ENCODE measurements at regions not wholly inside any gene's neighbourhood (a gene's known extent, or its start where the extent isn't known, plus 50 kb on each side); places are given as distances from the start of the nearest gene placed in this dataset.
A peak's percentile ranks its signal among the peaks of the same experiment; 100 is the strongest.

DNA sequence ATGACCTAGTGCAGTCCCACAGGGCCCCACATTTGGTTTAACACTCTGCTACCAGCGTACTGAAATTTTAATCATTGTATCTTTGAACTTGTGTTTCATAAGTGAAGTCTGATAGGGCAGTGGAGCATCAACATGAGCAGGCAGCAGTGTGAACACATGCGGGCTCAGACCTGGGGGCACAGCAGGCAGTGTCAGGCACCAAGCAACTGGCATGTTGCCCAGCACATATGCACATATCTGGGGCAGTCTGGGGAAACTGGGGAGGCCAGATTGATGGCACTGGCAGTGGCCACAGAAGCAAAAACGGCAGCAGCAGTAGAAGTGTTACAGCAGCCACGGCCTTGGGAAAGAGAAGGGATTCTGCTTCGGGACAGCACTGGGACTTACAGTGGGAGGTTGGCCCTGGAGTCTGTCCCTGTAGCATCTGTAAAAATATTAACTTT, 353.9 kb upstream of the KCNMB2 start:
- TF ChIP-seq ZNF8 (CRISPR knock-in tag; IDR thresholded peaks at IDR 0.05) (peak; percentile 46; the same call in 1 of the 2 replicates), SNAI2 (CRISPR knock-in tag; IDR thresholded peaks at IDR 0.05) (no peak), ZC3H10 (CRISPR knock-in tag; IDR thresholded peaks at IDR 0.05) (no peak), ZNF565 (CRISPR knock-in tag; conservative IDR thresholded peaks at IDR 0.05; ENCODE audit: low read depth) (no peak), ZFP3 (CRISPR knock-in tag; IDR thresholded peaks at IDR 0.05) (peak; percentile 55; the same call in 1 of the 2 replicates), CSRNP3 (CRISPR knock-in tag; IDR thresholded peaks at IDR 0.05) (no peak), ZFP30 (CRISPR knock-in tag; IDR thresholded peaks at IDR 0.05) (no peak), BACH2 (CRISPR knock-in tag; IDR thresholded peaks at IDR 0.05; ENCODE audit: borderline replicate concordance) (no peak), TCF4 (CRISPR knock-in tag; IDR thresholded peaks at IDR 0.05; ENCODE audit: borderline replicate concordance) (peak; percentile 73), ZNF70 (CRISPR knock-in tag; IDR thresholded peaks at IDR 0.05) (no peak; the same call in 1 of the 2 replicates), OSR1 (CRISPR knock-in tag; IDR thresholded peaks at IDR 0.05) (no peak), CSDC2 (CRISPR knock-in tag; IDR thresholded peaks at IDR 0.05) (no peak), TOX (CRISPR knock-in tag; IDR thresholded peaks at IDR 0.05; ENCODE audit: borderline replicate concordance) (no peak), ISL1 (CRISPR knock-in tag; IDR thresholded peaks at IDR 0.05) (0 out of 2 replicates have a peak, but pooled peaks have one; percentile 9), PPARA (CRISPR knock-in tag; IDR thresholded peaks at IDR 0.05; ENCODE audit: borderline replicate concordance) (no peak), ESRRG (CRISPR knock-in tag; IDR thresholded peaks at IDR 0.05) (no peak), GLIS3 (CRISPR knock-in tag; IDR thresholded peaks at IDR 0.05) (0 out of 2 replicates have a peak, but pooled peaks have one; percentile 72)
- TF ChIP-seq, protein P1, sequence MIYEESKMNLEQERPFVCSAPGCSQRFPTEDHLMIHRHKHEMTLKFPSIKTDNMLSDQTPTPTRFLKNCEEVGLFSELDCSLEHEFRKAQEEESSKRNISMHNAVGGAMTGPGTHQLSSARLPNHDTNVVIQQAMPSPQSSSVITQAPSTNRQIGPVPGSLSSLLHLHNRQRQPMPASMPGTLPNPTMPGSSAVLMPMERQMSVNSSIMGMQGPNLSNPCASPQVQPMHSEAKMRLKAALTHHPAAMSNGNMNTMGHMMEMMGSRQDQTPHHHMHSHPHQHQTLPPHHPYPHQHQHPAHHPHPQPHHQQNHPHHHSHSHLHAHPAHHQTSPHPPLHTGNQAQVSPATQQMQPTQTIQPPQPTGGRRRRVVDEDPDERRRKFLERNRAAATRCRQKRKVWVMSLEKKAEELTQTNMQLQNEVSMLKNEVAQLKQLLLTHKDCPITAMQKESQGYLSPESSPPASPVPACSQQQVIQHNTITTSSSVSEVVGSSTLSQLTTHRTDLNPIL (CRISPR knock-in tag; IDR thresholded peaks at IDR 0.05; ENCODE audit: low read depth), result no peak
- TF ChIP-seq, protein P2, sequence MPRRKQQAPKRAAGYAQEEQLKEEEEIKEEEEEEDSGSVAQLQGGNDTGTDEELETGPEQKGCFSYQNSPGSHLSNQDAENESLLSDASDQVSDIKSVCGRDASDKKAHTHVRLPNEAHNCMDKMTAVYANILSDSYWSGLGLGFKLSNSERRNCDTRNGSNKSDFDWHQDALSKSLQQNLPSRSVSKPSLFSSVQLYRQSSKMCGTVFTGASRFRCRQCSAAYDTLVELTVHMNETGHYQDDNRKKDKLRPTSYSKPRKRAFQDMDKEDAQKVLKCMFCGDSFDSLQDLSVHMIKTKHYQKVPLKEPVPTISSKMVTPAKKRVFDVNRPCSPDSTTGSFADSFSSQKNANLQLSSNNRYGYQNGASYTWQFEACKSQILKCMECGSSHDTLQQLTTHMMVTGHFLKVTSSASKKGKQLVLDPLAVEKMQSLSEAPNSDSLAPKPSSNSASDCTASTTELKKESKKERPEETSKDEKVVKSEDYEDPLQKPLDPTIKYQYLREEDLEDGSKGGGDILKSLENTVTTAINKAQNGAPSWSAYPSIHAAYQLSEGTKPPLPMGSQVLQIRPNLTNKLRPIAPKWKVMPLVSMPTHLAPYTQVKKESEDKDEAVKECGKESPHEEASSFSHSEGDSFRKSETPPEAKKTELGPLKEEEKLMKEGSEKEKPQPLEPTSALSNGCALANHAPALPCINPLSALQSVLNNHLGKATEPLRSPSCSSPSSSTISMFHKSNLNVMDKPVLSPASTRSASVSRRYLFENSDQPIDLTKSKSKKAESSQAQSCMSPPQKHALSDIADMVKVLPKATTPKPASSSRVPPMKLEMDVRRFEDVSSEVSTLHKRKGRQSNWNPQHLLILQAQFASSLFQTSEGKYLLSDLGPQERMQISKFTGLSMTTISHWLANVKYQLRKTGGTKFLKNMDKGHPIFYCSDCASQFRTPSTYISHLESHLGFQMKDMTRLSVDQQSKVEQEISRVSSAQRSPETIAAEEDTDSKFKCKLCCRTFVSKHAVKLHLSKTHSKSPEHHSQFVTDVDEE (CRISPR knock-in tag; IDR thresholded peaks at IDR 0.05), result peak; percentile 94
- TF ChIP-seq, protein P3, sequence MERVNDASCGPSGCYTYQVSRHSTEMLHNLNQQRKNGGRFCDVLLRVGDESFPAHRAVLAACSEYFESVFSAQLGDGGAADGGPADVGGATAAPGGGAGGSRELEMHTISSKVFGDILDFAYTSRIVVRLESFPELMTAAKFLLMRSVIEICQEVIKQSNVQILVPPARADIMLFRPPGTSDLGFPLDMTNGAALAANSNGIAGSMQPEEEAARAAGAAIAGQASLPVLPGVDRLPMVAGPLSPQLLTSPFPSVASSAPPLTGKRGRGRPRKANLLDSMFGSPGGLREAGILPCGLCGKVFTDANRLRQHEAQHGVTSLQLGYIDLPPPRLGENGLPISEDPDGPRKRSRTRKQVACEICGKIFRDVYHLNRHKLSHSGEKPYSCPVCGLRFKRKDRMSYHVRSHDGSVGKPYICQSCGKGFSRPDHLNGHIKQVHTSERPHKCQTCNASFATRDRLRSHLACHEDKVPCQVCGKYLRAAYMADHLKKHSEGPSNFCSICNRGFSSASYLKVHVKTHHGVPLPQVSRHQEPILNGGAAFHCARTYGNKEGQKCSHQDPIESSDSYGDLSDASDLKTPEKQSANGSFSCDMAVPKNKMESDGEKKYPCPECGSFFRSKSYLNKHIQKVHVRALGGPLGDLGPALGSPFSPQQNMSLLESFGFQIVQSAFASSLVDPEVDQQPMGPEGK (CRISPR knock-in tag; IDR thresholded peaks at IDR 0.05; ENCODE audit: borderline replicate concordance), result no peak
- TF ChIP-seq, protein P4, sequence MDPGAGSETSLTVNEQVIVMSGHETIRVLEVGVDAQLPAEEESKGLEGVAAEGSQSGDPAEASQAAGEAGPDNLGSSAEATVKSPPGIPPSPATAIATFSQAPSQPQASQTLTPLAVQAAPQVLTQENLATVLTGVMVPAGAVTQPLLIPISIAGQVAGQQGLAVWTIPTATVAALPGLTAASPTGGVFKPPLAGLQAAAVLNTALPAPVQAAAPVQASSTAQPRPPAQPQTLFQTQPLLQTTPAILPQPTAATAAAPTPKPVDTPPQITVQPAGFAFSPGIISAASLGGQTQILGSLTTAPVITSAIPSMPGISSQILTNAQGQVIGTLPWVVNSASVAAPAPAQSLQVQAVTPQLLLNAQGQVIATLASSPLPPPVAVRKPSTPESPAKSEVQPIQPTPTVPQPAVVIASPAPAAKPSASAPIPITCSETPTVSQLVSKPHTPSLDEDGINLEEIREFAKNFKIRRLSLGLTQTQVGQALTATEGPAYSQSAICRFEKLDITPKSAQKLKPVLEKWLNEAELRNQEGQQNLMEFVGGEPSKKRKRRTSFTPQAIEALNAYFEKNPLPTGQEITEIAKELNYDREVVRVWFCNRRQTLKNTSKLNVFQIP (CRISPR knock-in tag; IDR thresholded peaks at IDR 0.05; ENCODE audit: borderline replicate concordance, low read depth), result no peak
- peak; percentile 92 for ATAC-seq

DNA sequence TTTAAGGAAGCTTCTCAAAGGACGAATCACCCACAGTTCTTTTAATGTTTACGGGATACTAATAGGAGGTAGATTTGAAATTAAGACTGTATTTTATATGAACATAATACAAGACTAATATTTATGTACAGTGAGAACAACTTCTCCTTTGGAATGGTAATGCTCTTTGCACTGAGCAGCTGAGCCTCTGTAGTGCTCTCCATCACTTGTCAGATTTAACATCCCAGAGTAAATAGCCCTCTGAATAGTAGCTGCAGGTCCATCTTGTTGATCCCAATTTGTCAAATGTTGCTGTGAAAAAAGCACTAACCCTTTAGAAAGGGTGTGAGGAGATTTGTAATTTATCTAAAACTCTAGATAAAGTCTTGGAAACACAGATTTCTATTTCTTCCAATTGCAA, 351.4 kb upstream of the KCNMB2 start:
- ATAC-seq, result no peak
- no peak for TF ChIP-seq OSR1 (CRISPR knock-in tag; IDR thresholded peaks at IDR 0.05)
- no peak for TF ChIP-seq TOX (CRISPR knock-in tag; IDR thresholded peaks at IDR 0.05; ENCODE audit: borderline replicate concordance)
- no peak for TF ChIP-seq ZNF70 (CRISPR knock-in tag; IDR thresholded peaks at IDR 0.05)
- no peak for TF ChIP-seq TCF4 (CRISPR knock-in tag; IDR thresholded peaks at IDR 0.05; ENCODE audit: borderline replicate concordance)
- TF ChIP-seq RARB (CRISPR knock-in tag; IDR thresholded peaks at IDR 0.05), result no peak
- TF ChIP-seq ISL1 (CRISPR knock-in tag; IDR thresholded peaks at IDR 0.05), result no peak
- TF ChIP-seq, protein P1 (CRISPR knock-in tag; IDR thresholded peaks at IDR 0.05; ENCODE audit: low read depth), result no peak
- TF ChIP-seq PPARA (CRISPR knock-in tag; IDR thresholded peaks at IDR 0.05; ENCODE audit: borderline replicate concordance), result no peak
- TF ChIP-seq, protein P2 (CRISPR knock-in tag; IDR thresholded peaks at IDR 0.05), result no peak
- TF ChIP-seq, protein P4 (CRISPR knock-in tag; IDR thresholded peaks at IDR 0.05; ENCODE audit: borderline replicate concordance, low read depth), result no peak
- no peak for TF ChIP-seq ZC3H10 (CRISPR knock-in tag; IDR thresholded peaks at IDR 0.05)
- TF ChIP-seq CSDC2 (CRISPR knock-in tag; IDR thresholded peaks at IDR 0.05), result no peak

All from SK-N-SH treated with all-trans-retinoic acid at 6 μM for 48 hours (cell line).